Right lobe of liver (tissue), 4 donors: ENCODE measurements at regions not wholly inside any gene's neighbourhood (a gene's known extent, or its start where the extent isn't known, plus 50 kb on each side); places are given as distances from the start of the nearest gene placed in this dataset.

Experiments used
- CTCF ChIP-seq, 4 donors: fragments of 200-600 bp in 3 of 4; fragments of 450-650 bp in 1 of 4; IDR thresholded peaks; one replicate each; pipeline versions ENCODE4 v1.5.1 to v1.8.0; 2016 to 2022; ENCODE audit warnings: antibody characterized with exemption in 4 of 4, mild to moderate bottlenecking in 2 of 4
- POLR2A ChIP-seq: fragments of 450-650 bp; IDR thresholded peaks from one replicate; pipeline ENCODE4 v1.6.1; 2017; ENCODE audit warnings: antibody characterized with exemption, mild to moderate bottlenecking
- donor health status: DM: no; HTN: no; CAD: no.
- donor health status: DM: no; HTN: no; CAD: no.
- donor health status: DM: no; HTN: yes; CAD: no.

GRCh38 chr2:145221516-145221915 lies 701.6 kb upstream of the ZEB2 start:
- no peak for TF ChIP-seq CTCF (IDR thresholded peaks at IDR 0.05)
- TF ChIP-seq POLR2A = no peak
